Endothelial cell (in vitro differentiated cells): ENCODE measurements at regions not wholly inside any gene's neighbourhood (a gene's known extent, or its start where the extent isn't known, plus 50 kb on each side); places are given as distances from the start of the nearest gene placed in this dataset.

ENCODE experiments used
- DNase-seq: peaks from one replicate; pipeline ENCODE4 v3.0.0; 2021; ENCODE audit warnings: low spot score
- H3K27ac Mint-ChIP-seq: one replicate; pipeline ENCODE4 v1.8.0; 2021; ENCODE audit warnings: mixed read lengths, inconsistent platforms; ENCODE audit not compliant: unreplicated experiment
- H3K27me3 Mint-ChIP-seq: one replicate; pipeline ENCODE4 v1.8.0; 2021; ENCODE audit warnings: mild to moderate bottlenecking, moderate library complexity, mixed read lengths, inconsistent platforms; ENCODE audit not compliant: unreplicated experiment
- H3K36me3 Mint-ChIP-seq: one replicate; pipeline ENCODE4 v1.8.0; 2021; ENCODE audit warnings: mild to moderate bottlenecking, low read depth, mixed read lengths, inconsistent platforms; ENCODE audit not compliant: unreplicated experiment
- H3K4me1 Mint-ChIP-seq: one replicate; pipeline ENCODE4 v1.8.0; 2021; ENCODE audit warnings: mild to moderate bottlenecking, mixed read lengths, inconsistent platforms; ENCODE audit not compliant: unreplicated experiment
- H3K4me3 Mint-ChIP-seq: one replicate; pipeline ENCODE4 v1.8.0; 2021; ENCODE audit warnings: mild to moderate bottlenecking, mixed read lengths, inconsistent platforms; ENCODE audit not compliant: unreplicated experiment
- H3K9me3 Mint-ChIP-seq: one replicate; pipeline ENCODE4 v1.8.0; 2021; ENCODE audit warnings: mixed read lengths, inconsistent platforms; ENCODE audit not compliant: unreplicated experiment
- TF ChIP-seq, protein P1 (sequence below): fragments of 200-600 bp; sonication (generic); IDR thresholded peaks from one replicate; pipeline ENCODE4 v1.5.0; 2021; ENCODE audit warnings: antibody characterized with exemption; ENCODE audit not compliant: unreplicated experiment

DNA sequence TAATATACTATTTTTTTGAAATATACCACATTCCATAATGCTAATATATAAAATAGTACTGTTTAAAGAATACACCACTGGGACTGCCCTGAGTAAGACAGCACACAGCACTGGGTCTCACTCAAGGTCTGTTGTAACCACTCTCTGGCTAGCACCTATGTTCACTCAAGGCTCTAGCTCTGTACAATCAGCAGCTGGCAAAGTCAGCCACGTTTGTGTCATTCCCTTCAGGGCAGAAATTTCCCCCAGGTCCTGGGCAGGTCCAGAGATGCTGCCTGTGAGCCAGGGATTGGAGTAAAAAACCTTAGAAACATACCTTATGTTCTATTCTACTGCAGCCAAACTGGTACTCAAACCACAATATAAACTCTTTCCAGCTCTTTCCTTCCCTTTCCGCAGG lies 1160.2 kb upstream of the ADGRL3 start:
- H3K27me3 Mint-ChIP-seq: no peaks in the 10 kb centered on the region
- no peaks in the 10 kb centered on the region for H3K4me1 Mint-ChIP-seq
- TF ChIP-seq, protein P1, sequence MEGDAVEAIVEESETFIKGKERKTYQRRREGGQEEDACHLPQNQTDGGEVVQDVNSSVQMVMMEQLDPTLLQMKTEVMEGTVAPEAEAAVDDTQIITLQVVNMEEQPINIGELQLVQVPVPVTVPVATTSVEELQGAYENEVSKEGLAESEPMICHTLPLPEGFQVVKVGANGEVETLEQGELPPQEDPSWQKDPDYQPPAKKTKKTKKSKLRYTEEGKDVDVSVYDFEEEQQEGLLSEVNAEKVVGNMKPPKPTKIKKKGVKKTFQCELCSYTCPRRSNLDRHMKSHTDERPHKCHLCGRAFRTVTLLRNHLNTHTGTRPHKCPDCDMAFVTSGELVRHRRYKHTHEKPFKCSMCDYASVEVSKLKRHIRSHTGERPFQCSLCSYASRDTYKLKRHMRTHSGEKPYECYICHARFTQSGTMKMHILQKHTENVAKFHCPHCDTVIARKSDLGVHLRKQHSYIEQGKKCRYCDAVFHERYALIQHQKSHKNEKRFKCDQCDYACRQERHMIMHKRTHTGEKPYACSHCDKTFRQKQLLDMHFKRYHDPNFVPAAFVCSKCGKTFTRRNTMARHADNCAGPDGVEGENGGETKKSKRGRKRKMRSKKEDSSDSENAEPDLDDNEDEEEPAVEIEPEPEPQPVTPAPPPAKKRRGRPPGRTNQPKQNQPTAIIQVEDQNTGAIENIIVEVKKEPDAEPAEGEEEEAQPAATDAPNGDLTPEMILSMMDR: no peak
- H3K4me3 Mint-ChIP-seq: no peak overlapping the region
- H3K36me3 Mint-ChIP-seq: no peaks in the 10 kb centered on the region
- no peaks in the 10 kb centered on the region for H3K9me3 Mint-ChIP-seq
- no peak for DNase-seq
- no peak overlapping the region for H3K27ac Mint-ChIP-seq

DNA sequence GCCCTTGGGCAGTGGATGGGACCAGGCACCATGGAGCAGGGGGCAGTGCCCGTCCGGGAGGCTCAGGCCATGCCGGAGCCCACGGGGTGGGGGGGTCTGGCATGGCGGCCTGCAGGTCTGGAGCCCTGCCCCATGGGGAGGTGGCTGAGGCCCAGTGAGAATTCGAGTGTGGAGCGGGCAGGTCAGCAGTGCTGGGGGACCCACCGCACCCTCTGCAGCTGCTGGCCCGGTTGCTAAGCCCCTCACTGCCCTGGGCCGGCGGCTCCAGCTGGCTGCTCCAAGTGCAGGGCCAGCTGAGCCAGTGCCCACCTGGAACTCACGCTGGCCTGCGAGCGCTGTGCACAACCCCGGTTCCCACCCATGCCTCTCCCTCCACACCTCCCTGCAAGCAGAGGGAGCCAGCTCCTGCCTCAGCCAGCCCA lies 1157.9 kb upstream of the ADGRL3 start:
- Mint-ChIP-seq H3K27me3 (no peaks in the 10 kb centered on the region), H3K9me3 (no peaks in the 10 kb centered on the region), H3K36me3 (no peaks in the 10 kb centered on the region), H3K27ac (no peak overlapping the region), H3K4me1 (no peaks in the 10 kb centered on the region), H3K4me3 (no peak overlapping the region)
- no peak for DNase-seq
- TF ChIP-seq, protein P1: no peak

DNA sequence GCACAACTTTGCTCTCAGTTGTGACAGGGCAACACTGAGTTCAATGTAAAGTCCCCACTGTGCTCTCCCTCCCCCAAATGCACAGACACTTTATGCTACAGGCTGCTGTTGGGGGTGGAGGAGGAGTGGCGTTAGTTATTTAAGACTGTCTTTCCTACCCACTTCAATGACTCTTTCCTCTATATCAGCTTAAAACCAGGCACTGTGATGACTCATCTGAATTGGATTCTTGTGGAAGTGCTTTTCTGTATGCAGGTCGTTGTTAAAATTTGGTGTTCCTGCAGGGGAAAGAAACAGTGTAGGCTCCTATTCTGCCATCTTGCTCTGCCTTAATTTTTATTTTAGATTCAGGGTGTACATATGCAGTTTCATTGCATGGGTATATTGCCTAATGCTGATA lies 1157.2 kb upstream of the ADGRL3 start:
- DNase-seq: no peak
- TF ChIP-seq, protein P1: no peak
- H3K4me1 Mint-ChIP-seq: no peaks in the 10 kb centered on the region
- no peak overlapping the region for H3K27ac Mint-ChIP-seq
- no peak overlapping the region for H3K4me3 Mint-ChIP-seq
- no peaks in the 10 kb centered on the region for H3K9me3 Mint-ChIP-seq
- no peaks in the 10 kb centered on the region for H3K36me3 Mint-ChIP-seq
- no peaks in the 10 kb centered on the region for H3K27me3 Mint-ChIP-seq

DNA sequence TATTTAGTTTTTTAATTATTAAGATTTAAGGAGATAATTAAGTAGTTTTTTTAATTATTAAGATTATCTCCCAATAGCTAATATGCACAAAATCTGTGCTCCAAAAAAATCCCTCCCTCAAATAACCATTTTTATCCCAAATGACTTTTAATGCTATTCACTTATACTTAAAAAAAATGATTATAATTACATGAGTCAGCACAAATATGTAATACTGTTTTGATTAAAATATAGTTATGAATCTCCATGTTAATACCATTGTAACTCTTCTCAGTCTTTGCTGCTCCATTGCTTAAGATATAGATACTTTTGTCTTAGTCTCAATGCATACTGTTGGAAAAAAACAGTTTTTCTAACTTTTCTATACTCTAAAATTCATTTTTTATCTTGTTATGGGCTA lies 1121.1 kb upstream of the ADGRL3 start:
- Mint-ChIP-seq H3K27ac (no peak overlapping the region), H3K4me1 (no peaks in the 10 kb centered on the region), H3K27me3 (peaks cover 3% of the 10 kb centered on the region), H3K36me3 (no peaks in the 10 kb centered on the region), H3K4me3 (no peak overlapping the region), H3K9me3 (no peaks in the 10 kb centered on the region)
- no peak for DNase-seq
- TF ChIP-seq, protein P1: no peak

DNA sequence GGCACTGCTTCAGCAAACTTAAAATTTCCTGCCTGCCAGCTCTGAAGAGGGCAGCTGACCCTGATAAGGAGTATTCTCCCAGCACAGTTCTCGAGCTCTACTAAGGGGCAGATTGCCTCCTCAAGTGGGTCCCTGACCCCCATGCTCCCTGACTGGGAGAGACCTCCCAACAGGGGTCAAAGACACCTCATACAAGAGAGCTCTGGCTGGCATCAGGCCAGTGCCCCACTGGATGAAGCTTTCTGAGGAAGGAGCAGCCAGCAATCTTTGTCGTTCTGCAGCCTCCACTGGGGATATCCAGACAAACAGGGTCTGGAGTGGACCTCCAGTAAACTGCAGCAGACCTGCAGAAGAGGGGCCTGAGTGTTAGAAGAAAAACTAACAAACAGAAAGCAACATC lies 1118.3 kb upstream of the ADGRL3 start:
- Mint-ChIP-seq H3K36me3 (no peaks in the 10 kb centered on the region), H3K27ac (no peak overlapping the region), H3K4me3 (no peak overlapping the region), H3K9me3 (no peaks in the 10 kb centered on the region), H3K27me3 (peaks cover 3% of the 10 kb centered on the region), H3K4me1 (no peaks in the 10 kb centered on the region)
- DNase-seq: no peak
- TF ChIP-seq, protein P1: no peak
